ENCODE measurements at regions not wholly inside any gene's neighbourhood (a gene's known extent, or its start where the extent isn't known, plus 50 kb on each side); places are given as distances from the start of the nearest gene placed in this dataset.
A peak's percentile ranks its signal among the peaks of the same experiment; 100 is the strongest.

DNA sequence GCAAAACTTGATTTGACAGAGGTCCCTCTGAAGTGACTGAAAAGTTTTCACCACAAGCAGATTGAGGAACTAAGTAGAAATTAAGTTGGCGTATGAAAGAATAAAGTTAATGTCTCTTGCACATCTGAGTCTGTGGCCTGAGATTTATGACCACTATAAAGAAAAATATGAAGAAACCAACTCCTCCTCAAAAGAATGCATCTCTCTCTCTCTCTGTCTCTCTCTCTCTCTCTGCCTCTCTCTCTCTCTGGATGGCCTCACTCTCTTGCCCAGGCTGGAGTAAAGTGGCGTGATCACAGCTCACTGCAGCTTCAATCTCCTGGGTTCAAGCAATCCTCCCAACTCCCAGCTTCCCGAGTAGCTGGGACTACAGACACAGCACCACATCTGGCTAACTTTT, 55.2 kb downstream of the RPL22L1 start:
- BruUV-seq (replicated peaks) = no TSS peak
- CTCF ChIA-PET = interaction anchor here (0.6 to 7.7 kb wide), 8 partner anchors 12 to 400 kb away, joined by 3 to 168 read pairs (median 4); partner anchors contain the start of gene CLDN11
- Mint-ChIP-seq H3K4me3 (ENCODE audit: low read depth, unreplicated experiment) (no peak overlapping the region), H3K27ac (ENCODE audit: unreplicated experiment) (no peak overlapping the region), H3K9me3 (ENCODE audit: low read depth, unreplicated experiment) (no peaks in the 10 kb centered on the region), H3K27me3 (ENCODE audit: unreplicated experiment) (peaks cover 12% of the 10 kb centered on the region), H3K36me3 (ENCODE audit: insufficient read depth, unreplicated experiment) (no peaks in the 10 kb centered on the region), H3K4me1 (ENCODE audit: low read depth, unreplicated experiment) (peaks cover 35% of the 10 kb centered on the region)
- TF ChIP-seq, protein P1, sequence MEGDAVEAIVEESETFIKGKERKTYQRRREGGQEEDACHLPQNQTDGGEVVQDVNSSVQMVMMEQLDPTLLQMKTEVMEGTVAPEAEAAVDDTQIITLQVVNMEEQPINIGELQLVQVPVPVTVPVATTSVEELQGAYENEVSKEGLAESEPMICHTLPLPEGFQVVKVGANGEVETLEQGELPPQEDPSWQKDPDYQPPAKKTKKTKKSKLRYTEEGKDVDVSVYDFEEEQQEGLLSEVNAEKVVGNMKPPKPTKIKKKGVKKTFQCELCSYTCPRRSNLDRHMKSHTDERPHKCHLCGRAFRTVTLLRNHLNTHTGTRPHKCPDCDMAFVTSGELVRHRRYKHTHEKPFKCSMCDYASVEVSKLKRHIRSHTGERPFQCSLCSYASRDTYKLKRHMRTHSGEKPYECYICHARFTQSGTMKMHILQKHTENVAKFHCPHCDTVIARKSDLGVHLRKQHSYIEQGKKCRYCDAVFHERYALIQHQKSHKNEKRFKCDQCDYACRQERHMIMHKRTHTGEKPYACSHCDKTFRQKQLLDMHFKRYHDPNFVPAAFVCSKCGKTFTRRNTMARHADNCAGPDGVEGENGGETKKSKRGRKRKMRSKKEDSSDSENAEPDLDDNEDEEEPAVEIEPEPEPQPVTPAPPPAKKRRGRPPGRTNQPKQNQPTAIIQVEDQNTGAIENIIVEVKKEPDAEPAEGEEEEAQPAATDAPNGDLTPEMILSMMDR (IDR thresholded peaks at IDR 0.05; ENCODE audit: unreplicated experiment) = no peak
- intact Hi-C loops (cut with micrococcal nuclease; ENCODE audit: unreplicated experiment) = loop anchor here (5.0 kb wide), 5 partner anchors 123 to 1053 kb away; no protein-coding TSS in a partner anchor
- DNase-seq = no peak

DNA sequence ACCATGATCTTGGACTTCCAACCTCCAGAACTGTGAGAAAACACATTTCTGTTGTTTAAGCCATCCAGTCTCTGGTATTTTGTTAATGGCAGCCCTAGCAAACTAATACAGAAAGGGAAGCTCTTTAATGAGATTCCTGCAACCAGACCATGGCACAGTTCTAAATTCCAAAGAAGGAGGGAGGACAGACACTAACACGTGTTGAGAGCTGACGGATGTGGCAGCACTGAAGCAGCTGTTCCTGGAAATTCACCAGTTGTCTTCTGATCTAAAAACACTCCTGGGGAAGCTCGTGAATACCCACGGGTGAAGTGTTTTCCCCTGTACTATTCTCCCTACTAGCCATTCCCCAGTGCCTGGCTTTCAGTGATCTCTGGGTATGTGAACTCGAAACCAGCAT, 56.7 kb downstream of the RPL22L1 start:
- CTCF ChIA-PET = interaction anchor here (1.7 to 7.7 kb wide), 3 partner anchors 25 to 399 kb away, joined by 4 to 168 read pairs (median 10); partner anchors contain the start of gene CLDN11
- Mint-ChIP-seq H3K4me3 (ENCODE audit: low read depth, unreplicated experiment) (no peak overlapping the region), H3K27me3 (ENCODE audit: unreplicated experiment) (no peaks in the 10 kb centered on the region), H3K36me3 (ENCODE audit: insufficient read depth, unreplicated experiment) (no peaks in the 10 kb centered on the region), H3K27ac (ENCODE audit: unreplicated experiment) (no peak overlapping the region), H3K9me3 (ENCODE audit: low read depth, unreplicated experiment) (no peaks in the 10 kb centered on the region), H3K4me1 (ENCODE audit: low read depth, unreplicated experiment) (peaks cover 46% of the 10 kb centered on the region)
- no peak for DNase-seq
- TF ChIP-seq, protein P1 (IDR thresholded peaks at IDR 0.05; ENCODE audit: unreplicated experiment) = no peak
- intact Hi-C loops (cut with micrococcal nuclease; ENCODE audit: unreplicated experiment) = loop anchor here (5.0 kb wide), 5 partner anchors 121 to 1051 kb away; no protein-coding TSS in a partner anchor
- no TSS peak for BruUV-seq (replicated peaks)

DNA sequence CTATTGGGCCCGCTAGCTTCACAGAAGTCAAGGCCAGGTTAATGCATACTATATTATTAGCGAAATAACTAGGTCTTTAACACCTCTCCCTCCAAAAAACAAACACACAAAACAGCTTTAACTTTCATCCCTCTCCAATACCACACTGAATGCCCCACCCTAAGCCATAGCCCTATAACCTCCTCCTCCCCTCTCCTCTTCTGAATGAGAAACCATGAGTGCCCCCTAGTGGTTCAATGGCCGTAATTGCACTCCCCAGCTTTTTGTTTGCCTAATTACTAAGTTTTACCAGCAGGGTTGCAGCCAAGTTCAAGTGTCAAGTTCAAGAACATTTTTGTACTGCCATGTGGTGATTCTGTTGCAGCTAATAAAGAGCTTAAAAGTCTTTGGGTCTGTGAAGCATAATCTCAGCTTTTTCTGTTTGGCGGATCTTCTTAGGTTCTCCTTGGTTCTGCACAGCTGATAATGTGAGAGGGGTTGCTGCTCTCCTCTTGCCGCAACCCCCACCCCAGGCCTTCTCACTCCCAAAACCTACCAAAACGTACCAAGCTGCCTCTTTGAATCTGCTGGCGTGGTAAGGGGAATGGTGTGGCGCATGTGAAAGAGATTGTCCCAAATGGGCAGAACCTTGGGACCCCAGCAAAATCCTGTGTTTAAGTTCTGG, 57.9 kb downstream of the RPL22L1 start:
- Mint-ChIP-seq H3K9me3 (ENCODE audit: low read depth, unreplicated experiment) (no peaks in the 10 kb centered on the region), H3K36me3 (ENCODE audit: insufficient read depth, unreplicated experiment) (no peaks in the 10 kb centered on the region), H3K27me3 (ENCODE audit: unreplicated experiment) (no peaks in the 10 kb centered on the region), H3K4me1 (ENCODE audit: low read depth, unreplicated experiment) (peaks cover 46% of the 10 kb centered on the region), H3K27ac (ENCODE audit: unreplicated experiment) (peak overlapping the region; percentile 16), H3K4me3 (ENCODE audit: low read depth, unreplicated experiment) (no peak overlapping the region)
- CTCF ChIA-PET = interaction anchor here (0.5 to 7.7 kb wide), 32 partner anchors 8 to 1120 kb away, joined by 3 to 168 read pairs (median 4); partner anchors contain the start of gene CLDN11
- TF ChIP-seq, protein P1 (IDR thresholded peaks at IDR 0.05; ENCODE audit: unreplicated experiment) = peak; percentile 99
- BruUV-seq (replicated peaks) = no TSS peak
- intact Hi-C loops (cut with micrococcal nuclease; ENCODE audit: unreplicated experiment) = loop anchor here (1.0 to 5.0 kb wide), 6 partner anchors 120 to 1050 kb away; no protein-coding TSS in a partner anchor
- peak; percentile 86 for DNase-seq

DNA sequence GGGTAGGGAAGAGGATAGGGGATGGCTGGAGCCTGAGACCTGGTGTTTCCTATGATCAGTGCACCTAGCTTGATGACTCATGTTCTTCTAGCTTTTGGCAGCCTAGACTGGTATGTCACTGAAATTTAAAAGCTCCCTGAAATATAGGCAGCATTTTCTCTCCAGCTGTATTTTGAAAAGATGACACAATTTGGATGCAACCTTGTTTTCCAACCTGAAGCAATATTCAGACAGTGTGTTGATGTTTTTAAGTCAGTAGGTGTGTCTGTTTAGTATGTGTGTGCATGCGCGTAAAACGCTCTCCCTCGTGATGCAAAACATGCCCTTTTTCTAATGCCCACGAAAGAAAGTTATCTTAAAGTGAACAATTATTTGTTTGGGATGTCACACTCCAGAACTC, 58.5 kb downstream of the RPL22L1 start:
- Mint-ChIP-seq H3K4me1 (ENCODE audit: low read depth, unreplicated experiment) (peaks cover 46% of the 10 kb centered on the region), H3K9me3 (ENCODE audit: low read depth, unreplicated experiment) (no peaks in the 10 kb centered on the region)

More for the DNA sequence above, 58.5 kb downstream of the RPL22L1 start:
- intact Hi-C loops (cut with micrococcal nuclease; ENCODE audit: unreplicated experiment) = loop anchor here (5.0 kb wide), 5 partner anchors 119 to 1049 kb away; no protein-coding TSS in a partner anchor
- no TSS peak for BruUV-seq (replicated peaks)
- Mint-ChIP-seq H3K27ac (ENCODE audit: unreplicated experiment) (no peak overlapping the region), H3K4me3 (ENCODE audit: low read depth, unreplicated experiment) (no peak overlapping the region), H3K36me3 (ENCODE audit: insufficient read depth, unreplicated experiment) (no peaks in the 10 kb centered on the region), H3K27me3 (ENCODE audit: unreplicated experiment) (no peaks in the 10 kb centered on the region)
- no peak for DNase-seq
- CTCF ChIA-PET = interaction anchor here (0.5 to 7.7 kb wide), 32 partner anchors 8 to 1121 kb away, joined by 3 to 168 read pairs (median 4); partner anchors contain the start of gene CLDN11
- TF ChIP-seq, protein P1 (IDR thresholded peaks at IDR 0.05; ENCODE audit: unreplicated experiment) = no peak

All from Calu3 (cell line).